ENCODE measurements at regions not wholly inside any gene's neighbourhood (a gene's known extent, or its start where the extent isn't known, plus 50 kb on each side); places are given as distances from the start of the nearest gene placed in this dataset.

DNA sequence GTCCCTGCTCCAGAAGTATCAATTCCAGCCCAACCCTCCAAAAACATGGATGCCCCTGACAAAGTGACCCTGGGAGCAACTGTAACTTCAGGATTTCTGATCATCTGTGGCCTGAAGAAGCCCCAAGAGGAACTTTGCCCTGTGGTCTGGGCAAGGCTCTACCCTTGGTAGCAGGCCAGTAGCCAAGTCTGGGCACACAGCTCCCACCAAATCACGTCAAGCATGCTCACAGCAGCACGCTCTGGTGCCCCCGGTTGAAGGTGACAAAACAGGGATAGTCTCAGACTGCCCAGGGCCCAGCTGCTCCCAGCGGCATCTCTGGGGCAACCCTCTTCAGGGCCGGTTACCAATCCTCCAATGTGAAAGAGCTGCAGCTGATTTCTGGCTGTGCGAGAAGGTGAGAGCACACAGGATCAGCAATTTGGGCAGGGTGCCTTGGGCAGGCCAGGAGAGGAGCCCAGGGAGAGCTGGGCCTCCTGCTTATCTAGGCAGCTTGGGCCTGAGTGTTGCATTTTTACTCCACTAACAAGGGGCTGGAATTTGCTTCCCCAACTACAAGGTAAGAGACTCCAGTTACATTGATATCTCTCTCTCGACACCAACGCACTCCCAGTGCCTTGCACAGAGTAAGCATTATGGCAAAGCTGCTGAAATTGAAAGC lies 418.1 kb downstream of the BCOR start:
- TF ChIP-seq, protein P1, sequence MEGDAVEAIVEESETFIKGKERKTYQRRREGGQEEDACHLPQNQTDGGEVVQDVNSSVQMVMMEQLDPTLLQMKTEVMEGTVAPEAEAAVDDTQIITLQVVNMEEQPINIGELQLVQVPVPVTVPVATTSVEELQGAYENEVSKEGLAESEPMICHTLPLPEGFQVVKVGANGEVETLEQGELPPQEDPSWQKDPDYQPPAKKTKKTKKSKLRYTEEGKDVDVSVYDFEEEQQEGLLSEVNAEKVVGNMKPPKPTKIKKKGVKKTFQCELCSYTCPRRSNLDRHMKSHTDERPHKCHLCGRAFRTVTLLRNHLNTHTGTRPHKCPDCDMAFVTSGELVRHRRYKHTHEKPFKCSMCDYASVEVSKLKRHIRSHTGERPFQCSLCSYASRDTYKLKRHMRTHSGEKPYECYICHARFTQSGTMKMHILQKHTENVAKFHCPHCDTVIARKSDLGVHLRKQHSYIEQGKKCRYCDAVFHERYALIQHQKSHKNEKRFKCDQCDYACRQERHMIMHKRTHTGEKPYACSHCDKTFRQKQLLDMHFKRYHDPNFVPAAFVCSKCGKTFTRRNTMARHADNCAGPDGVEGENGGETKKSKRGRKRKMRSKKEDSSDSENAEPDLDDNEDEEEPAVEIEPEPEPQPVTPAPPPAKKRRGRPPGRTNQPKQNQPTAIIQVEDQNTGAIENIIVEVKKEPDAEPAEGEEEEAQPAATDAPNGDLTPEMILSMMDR (IDR thresholded peaks at IDR 0.05 in 2 of 3, conservative IDR thresholded peaks at IDR 0.05 in 1 of 3; ENCODE audit: insufficient read depth in 2 of 3, low read depth in 1 of 3, low read length in 3 of 3) = no peak
- no peak for TF ChIP-seq POLR2A (conservative IDR thresholded peaks at IDR 0.05)
- no peak for TF ChIP-seq FOS (IDR thresholded peaks at IDR 0.05; ENCODE audit: extremely low read depth, insufficient read length)
- TF ChIP-seq, protein P2, sequence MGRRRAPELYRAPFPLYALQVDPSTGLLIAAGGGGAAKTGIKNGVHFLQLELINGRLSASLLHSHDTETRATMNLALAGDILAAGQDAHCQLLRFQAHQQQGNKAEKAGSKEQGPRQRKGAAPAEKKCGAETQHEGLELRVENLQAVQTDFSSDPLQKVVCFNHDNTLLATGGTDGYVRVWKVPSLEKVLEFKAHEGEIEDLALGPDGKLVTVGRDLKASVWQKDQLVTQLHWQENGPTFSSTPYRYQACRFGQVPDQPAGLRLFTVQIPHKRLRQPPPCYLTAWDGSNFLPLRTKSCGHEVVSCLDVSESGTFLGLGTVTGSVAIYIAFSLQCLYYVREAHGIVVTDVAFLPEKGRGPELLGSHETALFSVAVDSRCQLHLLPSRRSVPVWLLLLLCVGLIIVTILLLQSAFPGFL (CRISPR knock-in tag; IDR thresholded peaks at IDR 0.05) = no peak
- TF ChIP-seq, protein P3, sequence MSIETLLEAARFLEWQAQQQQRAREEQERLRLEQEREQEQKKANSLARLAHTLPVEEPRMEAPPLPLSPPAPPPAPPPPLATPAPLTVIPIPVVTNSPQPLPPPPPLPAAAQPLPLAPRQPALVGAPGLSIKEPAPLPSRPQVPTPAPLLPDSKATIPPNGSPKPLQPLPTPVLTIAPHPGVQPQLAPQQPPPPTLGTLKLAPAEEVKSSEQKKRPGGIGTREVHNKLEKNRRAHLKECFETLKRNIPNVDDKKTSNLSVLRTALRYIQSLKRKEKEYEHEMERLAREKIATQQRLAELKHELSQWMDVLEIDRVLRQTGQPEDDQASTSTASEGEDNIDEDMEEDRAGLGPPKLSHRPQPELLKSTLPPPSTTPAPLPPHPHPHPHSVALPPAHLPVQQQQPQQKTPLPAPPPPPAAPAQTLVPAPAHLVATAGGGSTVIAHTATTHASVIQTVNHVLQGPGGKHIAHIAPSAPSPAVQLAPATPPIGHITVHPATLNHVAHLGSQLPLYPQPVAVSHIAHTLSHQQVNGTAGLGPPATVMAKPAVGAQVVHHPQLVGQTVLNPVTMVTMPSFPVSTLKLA (conservative IDR thresholded peaks at IDR 0.05) = no peak
- TF ChIP-seq CREBBP (IDR thresholded peaks at IDR 0.05; ENCODE audit: low read depth, low read length) = no peak
- TF ChIP-seq, protein P4, sequence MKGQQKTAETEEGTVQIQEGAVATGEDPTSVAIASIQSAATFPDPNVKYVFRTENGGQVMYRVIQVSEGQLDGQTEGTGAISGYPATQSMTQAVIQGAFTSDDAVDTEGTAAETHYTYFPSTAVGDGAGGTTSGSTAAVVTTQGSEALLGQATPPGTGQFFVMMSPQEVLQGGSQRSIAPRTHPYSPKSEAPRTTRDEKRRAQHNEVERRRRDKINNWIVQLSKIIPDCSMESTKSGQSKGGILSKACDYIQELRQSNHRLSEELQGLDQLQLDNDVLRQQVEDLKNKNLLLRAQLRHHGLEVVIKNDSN (CRISPR knock-in tag; IDR thresholded peaks at IDR 0.05) = no peak
- TF ChIP-seq, protein P5, sequence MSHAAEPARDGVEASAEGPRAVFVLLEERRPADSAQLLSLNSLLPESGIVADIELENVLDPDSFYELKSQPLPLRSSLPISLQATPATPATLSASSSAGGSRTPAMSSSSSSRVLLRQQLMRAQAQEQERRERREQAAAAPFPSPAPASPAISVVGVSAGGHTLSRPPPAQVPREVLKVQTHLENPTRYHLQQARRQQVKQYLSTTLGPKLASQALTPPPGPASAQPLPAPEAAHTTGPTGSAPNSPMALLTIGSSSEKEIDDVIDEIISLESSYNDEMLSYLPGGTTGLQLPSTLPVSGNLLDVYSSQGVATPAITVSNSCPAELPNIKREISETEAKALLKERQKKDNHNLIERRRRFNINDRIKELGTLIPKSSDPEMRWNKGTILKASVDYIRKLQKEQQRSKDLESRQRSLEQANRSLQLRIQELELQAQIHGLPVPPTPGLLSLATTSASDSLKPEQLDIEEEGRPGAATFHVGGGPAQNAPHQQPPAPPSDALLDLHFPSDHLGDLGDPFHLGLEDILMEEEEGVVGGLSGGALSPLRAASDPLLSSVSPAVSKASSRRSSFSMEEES (CRISPR knock-in tag; IDR thresholded peaks at IDR 0.05) = no peak
- TF ChIP-seq, protein P6, sequence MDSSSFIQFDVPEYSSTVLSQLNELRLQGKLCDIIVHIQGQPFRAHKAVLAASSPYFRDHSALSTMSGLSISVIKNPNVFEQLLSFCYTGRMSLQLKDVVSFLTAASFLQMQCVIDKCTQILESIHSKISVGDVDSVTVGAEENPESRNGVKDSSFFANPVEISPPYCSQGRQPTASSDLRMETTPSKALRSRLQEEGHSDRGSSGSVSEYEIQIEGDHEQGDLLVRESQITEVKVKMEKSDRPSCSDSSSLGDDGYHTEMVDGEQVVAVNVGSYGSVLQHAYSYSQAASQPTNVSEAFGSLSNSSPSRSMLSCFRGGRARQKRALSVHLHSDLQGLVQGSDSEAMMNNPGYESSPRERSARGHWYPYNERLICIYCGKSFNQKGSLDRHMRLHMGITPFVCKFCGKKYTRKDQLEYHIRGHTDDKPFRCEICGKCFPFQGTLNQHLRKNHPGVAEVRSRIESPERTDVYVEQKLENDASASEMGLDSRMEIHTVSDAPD (CRISPR knock-in tag; IDR thresholded peaks at IDR 0.05) = no peak
- no peak for TF ChIP-seq FOXJ2 (tag; IDR thresholded peaks at IDR 0.05)
- no peak for TF ChIP-seq CBX8 (IDR thresholded peaks at IDR 0.05; ENCODE audit: borderline replicate concordance, extremely low read depth, low read depth, low read length, poor library complexity, severe bottlenecking)
